Ovary (tissue), 3 donors: ENCODE measurements at regions not wholly inside any gene's neighbourhood (a gene's known extent, or its start where the extent isn't known, plus 50 kb on each side); places are given as distances from the start of the nearest gene placed in this dataset.

Experiments used
- CTCF ChIP-seq, 3 donors: fragments of 450-650 bp in 2 of 3; fragments of 200-600 bp in 1 of 3; IDR thresholded peaks; one replicate each; pipeline versions ENCODE4 v1.5.1 to v1.8.0; 2016 to 2022; ENCODE audit warnings: antibody characterized with exemption in 3 of 3, mild to moderate bottlenecking in 1 of 3
- EP300 ChIP-seq: sonication (generic); formaldehyde crosslinking; IDR thresholded peaks from one replicate; pipeline ENCODE4 v1.6.1; 2017; ENCODE audit warnings: antibody characterized with exemption
- POLR2A ChIP-seq: fragments of 450-650 bp; IDR thresholded peaks from one replicate; pipeline ENCODE4 v1.6.1; 2017; ENCODE audit warnings: antibody characterized with exemption, mild to moderate bottlenecking, moderate library complexity
- donor health status: DM: no; HTN: no; CAD: no.

GRCh38 chr13:68998056-68998455 lies 1109.6 kb upstream of the ATXN8OS start:
- TF ChIP-seq CTCF (IDR thresholded peaks at IDR 0.05), result no peak
- TF ChIP-seq EP300, result no peak
- no peak for TF ChIP-seq POLR2A
